NOMO-1 treated with dmso at 0.1 percent for 144 hours (cell line): ENCODE measurements at regions not wholly inside any gene's neighbourhood (a gene's known extent, or its start where the extent isn't known, plus 50 kb on each side); places are given as distances from the start of the nearest gene placed in this dataset.
A peak's percentile ranks its signal among the peaks of the same experiment; 100 is the strongest.

ENCODE experiments used
- DNase-seq: peaks from one replicate; lab custom pipeline; 2025; ENCODE audit not compliant: unreplicated experiment; lab: John Stamatoyannopoulos, UW

- DNase-seq, result no peak
These were observed 1091.9 kb upstream of the RAG2 start for GRCh38 chr11:37689951-37690350.

GRCh38 chr11:37688456-37688855, 1090.4 kb upstream of the RAG2 start:
- DNase-seq, result no peak

- no peak for DNase-seq
These were observed 1089.1 kb upstream of the RAG2 start for GRCh38 chr11:37687130-37687529.

GRCh38 chr11:37671321-37671720, 1073.3 kb upstream of the RAG2 start:
- no peak for DNase-seq

GRCh38 chr11:37666960-37667359, 1068.9 kb upstream of the RAG2 start:
- DNase-seq, result no peak

- DNase-seq, result no peak
These were observed 1059.6 kb upstream of the RAG2 start for GRCh38 chr11:37657645-37658044.

- no peak for DNase-seq
These were observed 1049.7 kb upstream of the RAG2 start for GRCh38 chr11:37647767-37648166.

- DNase-seq, result no peak
These were observed 1045.9 kb upstream of the RAG2 start for GRCh38 chr11:37643968-37644367.

GRCh38 chr11:37642296-37642695, 1044.3 kb upstream of the RAG2 start:
- no peak for DNase-seq

GRCh38 chr11:37632748-37633147, 1034.7 kb upstream of the RAG2 start:
- DNase-seq, result no peak

GRCh38 chr11:37630866-37631265, 1032.8 kb upstream of the RAG2 start:
- peak; percentile 3 for DNase-seq

GRCh38 chr11:37623778-37624177, 1025.7 kb upstream of the RAG2 start:
- no peak for DNase-seq

- DNase-seq, result no peak
These were observed 1023.6 kb upstream of the RAG2 start for GRCh38 chr11:37621662-37622061.

GRCh38 chr11:37616291-37616690, 1018.3 kb upstream of the RAG2 start:
- no peak for DNase-seq

GRCh38 chr11:37613031-37613430, 1015.0 kb upstream of the RAG2 start:
- DNase-seq, result no peak

GRCh38 chr11:37612146-37612545, 1014.1 kb upstream of the RAG2 start:
- DNase-seq, result no peak

- no peak for DNase-seq
These were observed 1007.2 kb upstream of the RAG2 start for GRCh38 chr11:37605229-37605628.

- DNase-seq, result no peak
These were observed 1000.3 kb upstream of the RAG2 start for GRCh38 chr11:37598381-37598780.

GRCh38 chr11:37597776-37598175, 999.7 kb upstream of the RAG2 start:
- DNase-seq, result no peak

GRCh38 chr11:37595845-37596244, 997.8 kb upstream of the RAG2 start:
- no peak for DNase-seq

- DNase-seq, result no peak
These were observed 976.3 kb upstream of the RAG2 start for GRCh38 chr11:37574361-37574760.

- DNase-seq, result no peak
These were observed 974.6 kb upstream of the RAG2 start for GRCh38 chr11:37572491-37573171.

GRCh38 chr11:37571246-37571645, 973.2 kb upstream of the RAG2 start:
- no peak for DNase-seq
